ENCODE measurements at regions not wholly inside any gene's neighbourhood (a gene's known extent, or its start where the extent isn't known, plus 50 kb on each side); places are given as distances from the start of the nearest gene placed in this dataset.

DNA sequence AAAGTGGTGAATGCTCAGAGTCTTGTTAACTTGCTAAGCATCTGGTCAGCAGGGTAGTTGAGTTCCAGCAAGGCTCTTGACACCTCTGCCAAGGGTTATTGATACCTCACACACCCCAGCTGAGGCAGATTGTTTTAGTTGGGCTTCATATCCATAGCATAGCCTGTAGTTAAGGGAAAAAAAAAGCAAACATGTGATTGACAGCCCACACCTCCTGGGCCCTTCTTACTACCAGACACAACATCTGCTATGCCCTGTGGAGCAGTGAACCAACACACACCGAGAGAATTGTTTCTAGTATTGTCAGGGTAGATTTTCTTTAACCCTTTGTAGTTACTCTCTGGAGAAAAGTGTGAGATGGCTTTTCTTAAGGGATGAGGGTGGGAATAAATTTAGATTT lies 697.0 kb upstream of the POU3F2 start:
- Histone ChIP-seq H3K4me1 (ENCODE audit: control insufficient read depth, insufficient read depth, low read length) (no peaks in the 10 kb centered on the region), H3K27ac (ENCODE audit: low read length) (no peak overlapping the region), H3K27me3 (ENCODE audit: control insufficient read depth, insufficient read depth, low read length) (no peaks in the 10 kb centered on the region), H3K9me3 (ENCODE audit: control insufficient read depth, insufficient read depth, low read length) (no peaks in the 10 kb centered on the region), H3K36me3 (ENCODE audit: control insufficient read depth, insufficient read depth, low read length) (no peaks in the 10 kb centered on the region), H3K4me3 (ENCODE audit: low read length) (no peak overlapping the region)
- WGBS (ENCODE audit: insufficient coverage) = 0% methylated on average over 1 of the region's 1 CpG
- no peak overlapping the region for H3K4me3 Mint-ChIP-seq
- no peak overlapping the region for H3K27ac Mint-ChIP-seq
- no peaks in the 10 kb centered on the region for H3K36me3 Mint-ChIP-seq
- no peaks in the 10 kb centered on the region for H3K27me3 Mint-ChIP-seq (ENCODE audit: low read depth in 2 of 2)
- TF ChIP-seq, protein P1, sequence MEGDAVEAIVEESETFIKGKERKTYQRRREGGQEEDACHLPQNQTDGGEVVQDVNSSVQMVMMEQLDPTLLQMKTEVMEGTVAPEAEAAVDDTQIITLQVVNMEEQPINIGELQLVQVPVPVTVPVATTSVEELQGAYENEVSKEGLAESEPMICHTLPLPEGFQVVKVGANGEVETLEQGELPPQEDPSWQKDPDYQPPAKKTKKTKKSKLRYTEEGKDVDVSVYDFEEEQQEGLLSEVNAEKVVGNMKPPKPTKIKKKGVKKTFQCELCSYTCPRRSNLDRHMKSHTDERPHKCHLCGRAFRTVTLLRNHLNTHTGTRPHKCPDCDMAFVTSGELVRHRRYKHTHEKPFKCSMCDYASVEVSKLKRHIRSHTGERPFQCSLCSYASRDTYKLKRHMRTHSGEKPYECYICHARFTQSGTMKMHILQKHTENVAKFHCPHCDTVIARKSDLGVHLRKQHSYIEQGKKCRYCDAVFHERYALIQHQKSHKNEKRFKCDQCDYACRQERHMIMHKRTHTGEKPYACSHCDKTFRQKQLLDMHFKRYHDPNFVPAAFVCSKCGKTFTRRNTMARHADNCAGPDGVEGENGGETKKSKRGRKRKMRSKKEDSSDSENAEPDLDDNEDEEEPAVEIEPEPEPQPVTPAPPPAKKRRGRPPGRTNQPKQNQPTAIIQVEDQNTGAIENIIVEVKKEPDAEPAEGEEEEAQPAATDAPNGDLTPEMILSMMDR (IDR thresholded peaks at IDR 0.05) = no peak
- intact Hi-C loops (cut with micrococcal nuclease) = no loop called here
- ATAC-seq (no peak), DNase-seq (no peak)
- peaks cover 10 to 14% of the 10 kb centered on the region in 2 donors for H3K9me3 Mint-ChIP-seq
- no peaks in the 10 kb centered on the region for H3K4me1 Mint-ChIP-seq

DNA sequence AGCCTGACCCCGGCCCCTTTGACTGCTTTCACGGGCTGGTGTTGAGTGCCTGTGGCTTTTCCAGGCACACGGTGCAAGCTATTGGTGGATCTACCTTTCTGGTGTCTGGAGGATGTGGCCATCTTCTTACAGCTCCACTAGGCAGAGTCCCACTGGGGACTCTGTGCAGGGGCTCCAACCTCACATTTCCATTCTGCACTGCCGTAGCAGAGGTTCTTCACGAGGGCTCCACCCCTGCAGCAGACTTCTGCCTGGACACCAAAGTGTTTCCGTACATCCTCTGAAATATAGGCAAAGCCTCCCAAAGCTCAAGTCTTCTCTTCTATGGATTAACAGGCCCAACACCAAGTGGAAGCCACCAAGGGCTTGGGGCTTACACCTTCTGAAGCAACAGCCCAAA lies 691.5 kb upstream of the POU3F2 start:
- intact Hi-C loops (cut with micrococcal nuclease) = no loop called here
- Mint-ChIP-seq H3K27me3 (ENCODE audit: low read depth in 2 of 2) (no peaks in the 10 kb centered on the region), H3K9me3 (peaks cover 11 to 26% of the 10 kb centered on the region in 2 donors), H3K4me3 (no peak overlapping the region), H3K27ac (no peak overlapping the region), H3K4me1 (no peaks in the 10 kb centered on the region), H3K36me3 (peaks cover 11% of the 10 kb centered on the region)
- TF ChIP-seq, protein P1 (IDR thresholded peaks at IDR 0.05) = no peak
- Histone ChIP-seq H3K27me3 (ENCODE audit: control insufficient read depth, insufficient read depth, low read length) (no peaks in the 10 kb centered on the region), H3K36me3 (ENCODE audit: control insufficient read depth, insufficient read depth, low read length) (no peaks in the 10 kb centered on the region), H3K27ac (ENCODE audit: low read length) (no peak overlapping the region), H3K4me3 (ENCODE audit: low read length) (no peak overlapping the region), H3K4me1 (ENCODE audit: control insufficient read depth, insufficient read depth, low read length) (no peaks in the 10 kb centered on the region), H3K9me3 (ENCODE audit: control insufficient read depth, insufficient read depth, low read length) (peaks cover 9% of the 10 kb centered on the region)
- DNase-seq (no peak), ATAC-seq (no peak)
- WGBS (ENCODE audit: insufficient coverage) = 93% methylated on average over 6 of the region's 6 CpGs

DNA sequence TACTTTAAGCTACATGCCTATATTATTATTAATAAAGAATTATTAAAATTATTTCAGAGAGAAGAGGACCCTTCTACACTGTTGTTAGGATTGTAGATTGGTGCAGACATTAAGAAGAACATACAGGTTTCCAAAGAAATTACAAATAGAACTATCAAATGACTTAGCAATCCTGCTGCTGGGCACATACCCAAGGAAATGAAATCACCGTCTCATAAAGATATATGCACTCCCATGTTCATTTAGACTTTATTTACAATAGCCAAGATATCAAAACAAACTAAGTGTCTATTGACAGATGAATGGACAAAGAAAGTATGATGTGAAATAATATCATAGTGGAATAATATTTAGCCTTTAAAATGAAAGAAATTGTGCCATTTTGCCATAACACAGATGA lies 687.7 kb upstream of the POU3F2 start:
- no peaks in the 10 kb centered on the region for H3K27me3 ChIP-seq (ENCODE audit: control insufficient read depth, insufficient read depth, low read length)
- no peak for DNase-seq
- H3K36me3 ChIP-seq (ENCODE audit: control insufficient read depth, insufficient read depth, low read length) = no peaks in the 10 kb centered on the region
- Mint-ChIP-seq H3K27ac (no peak overlapping the region), H3K4me3 (no peak overlapping the region), H3K27me3 (ENCODE audit: low read depth in 2 of 2) (no peaks in the 10 kb centered on the region), H3K36me3 (peaks cover 11% of the 10 kb centered on the region), H3K4me1 (no peaks in the 10 kb centered on the region), H3K9me3 (peaks cover 3 to 22% of the 10 kb centered on the region in 2 donors)
- no peak overlapping the region for H3K27ac ChIP-seq (ENCODE audit: low read length)
- ATAC-seq = no peak
- intact Hi-C loops (cut with micrococcal nuclease) = no loop called here
- H3K4me3 ChIP-seq (ENCODE audit: low read length) = no peak overlapping the region
- WGBS (ENCODE audit: insufficient coverage) = 88% methylated on average over 1 of the region's 1 CpG
- no peaks in the 10 kb centered on the region for H3K4me1 ChIP-seq (ENCODE audit: control insufficient read depth, insufficient read depth, low read length)
- TF ChIP-seq, protein P1 (IDR thresholded peaks at IDR 0.05) = no peak
- peaks cover 9% of the 10 kb centered on the region for H3K9me3 ChIP-seq (ENCODE audit: control insufficient read depth, insufficient read depth, low read length)

DNA sequence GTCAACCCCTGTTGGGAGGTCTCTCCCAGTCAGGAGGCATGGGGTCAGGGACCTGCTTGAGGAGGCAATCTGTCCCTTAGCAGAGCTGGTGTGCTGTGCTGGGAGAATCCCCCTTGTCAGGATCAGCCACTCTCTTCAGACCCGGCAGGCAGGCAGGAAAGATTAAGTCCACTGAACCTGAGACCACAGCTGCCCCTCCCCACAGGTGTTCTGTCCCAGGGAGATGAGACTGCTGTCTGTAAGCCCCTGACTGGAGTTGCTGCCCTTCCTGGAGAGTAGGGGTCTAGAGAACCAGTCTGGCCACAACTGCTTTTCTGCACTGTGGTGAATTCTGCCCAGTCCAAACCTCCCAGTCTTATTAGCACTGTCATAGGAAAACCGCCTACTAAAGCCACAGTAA lies 677.8 kb upstream of the POU3F2 start:
- intact Hi-C loops (cut with micrococcal nuclease) = no loop called here
- no peak overlapping the region for H3K27ac Mint-ChIP-seq
- H3K4me3 Mint-ChIP-seq = no peak overlapping the region
- H3K4me1 ChIP-seq (ENCODE audit: control insufficient read depth, insufficient read depth, low read length) = no peaks in the 10 kb centered on the region
- H3K4me3 ChIP-seq (ENCODE audit: low read length) = no peak overlapping the region
- no peak for DNase-seq
- H3K27me3 Mint-ChIP-seq (ENCODE audit: low read depth in 2 of 2) = no peaks in the 10 kb centered on the region
- H3K4me1 Mint-ChIP-seq = no peaks in the 10 kb centered on the region
- no peak overlapping the region for H3K27ac ChIP-seq (ENCODE audit: low read length)
- 81% methylated on average over 2 of the region's 2 CpGs for WGBS (ENCODE audit: insufficient coverage)
- TF ChIP-seq, protein P1 (IDR thresholded peaks at IDR 0.05) = no peak
- H3K36me3 ChIP-seq (ENCODE audit: control insufficient read depth, insufficient read depth, low read length) = no peaks in the 10 kb centered on the region
- H3K9me3 ChIP-seq (ENCODE audit: control insufficient read depth, insufficient read depth, low read length) = peaks cover 8% of the 10 kb centered on the region
- ATAC-seq = no peak
- no peaks in the 10 kb centered on the region for H3K36me3 Mint-ChIP-seq
- H3K9me3 Mint-ChIP-seq = peaks cover 11 to 22% of the 10 kb centered on the region in 2 donors
- H3K27me3 ChIP-seq (ENCODE audit: control insufficient read depth, insufficient read depth, low read length) = no peaks in the 10 kb centered on the region

All from natural killer cell (primary cell).